RWPE2 (cell line): ENCODE measurements at regions not wholly inside any gene's neighbourhood (a gene's known extent, or its start where the extent isn't known, plus 50 kb on each side); places are given as distances from the start of the nearest gene placed in this dataset.

Experiments used
- ATAC-seq: fragments of 200-7000 bp; cut with Tn5 transposase; 3 replicates; pipeline ENCODE4 v1.9.1; 2021; ENCODE audit warnings: low read depth
- DNase-seq: peaks from one replicate; pipeline ENCODE4 v3.0.0-alpha.2; 2020; ENCODE audit warnings: low spot score
- H3K27ac ChIP-seq: fragments of 450-650 bp; 2 replicates; pipeline ENCODE4 v1.5.1; 2017; ENCODE audit warnings: mild to moderate bottlenecking; ENCODE audit not compliant: poor library complexity, severe bottlenecking
- H3K27me3 ChIP-seq: fragments of 250-450 bp; sonication (Bioruptor Pico); 2 replicates; pipeline ENCODE4 v1.5.1; 2021; ENCODE audit warnings: mild to moderate bottlenecking, moderate library complexity; ENCODE audit not compliant: insufficient read depth, poor library complexity, severe bottlenecking
- H3K36me3 ChIP-seq: fragments of 250-450 bp; sonication (Bioruptor Pico); 2 replicates; pipeline ENCODE4 v1.5.1; 2020; ENCODE audit warnings: low read depth, mild to moderate bottlenecking, moderate library complexity
- H3K4me1 ChIP-seq: fragments of 250-450 bp; sonication (Bioruptor Pico); 2 replicates; pipeline ENCODE4 v1.5.1; 2021; ENCODE audit warnings: mild to moderate bottlenecking, moderate library complexity; ENCODE audit not compliant: insufficient read depth, poor library complexity, severe bottlenecking
- H3K4me3 ChIP-seq: fragments of 250-450 bp; sonication (Bioruptor Pico); 2 replicates; pipeline ENCODE4 v1.5.1; 2021; ENCODE audit warnings: mild to moderate bottlenecking, moderate library complexity; ENCODE audit not compliant: severe bottlenecking
- H3K9me3 ChIP-seq: fragments of 250-450 bp; sonication (Bioruptor Pico); 2 replicates; pipeline ENCODE4 v1.5.1; 2021; ENCODE audit warnings: mild to moderate bottlenecking, moderate library complexity; ENCODE audit not compliant: severe bottlenecking
- TF ChIP-seq, protein P1 (sequence below): fragments of 450-650 bp; IDR thresholded peaks from one replicate; pipeline ENCODE4 v1.5.1; 2017; ENCODE audit warnings: mild to moderate bottlenecking, moderate library complexity; ENCODE audit not compliant: poor library complexity, severe bottlenecking

DNA sequence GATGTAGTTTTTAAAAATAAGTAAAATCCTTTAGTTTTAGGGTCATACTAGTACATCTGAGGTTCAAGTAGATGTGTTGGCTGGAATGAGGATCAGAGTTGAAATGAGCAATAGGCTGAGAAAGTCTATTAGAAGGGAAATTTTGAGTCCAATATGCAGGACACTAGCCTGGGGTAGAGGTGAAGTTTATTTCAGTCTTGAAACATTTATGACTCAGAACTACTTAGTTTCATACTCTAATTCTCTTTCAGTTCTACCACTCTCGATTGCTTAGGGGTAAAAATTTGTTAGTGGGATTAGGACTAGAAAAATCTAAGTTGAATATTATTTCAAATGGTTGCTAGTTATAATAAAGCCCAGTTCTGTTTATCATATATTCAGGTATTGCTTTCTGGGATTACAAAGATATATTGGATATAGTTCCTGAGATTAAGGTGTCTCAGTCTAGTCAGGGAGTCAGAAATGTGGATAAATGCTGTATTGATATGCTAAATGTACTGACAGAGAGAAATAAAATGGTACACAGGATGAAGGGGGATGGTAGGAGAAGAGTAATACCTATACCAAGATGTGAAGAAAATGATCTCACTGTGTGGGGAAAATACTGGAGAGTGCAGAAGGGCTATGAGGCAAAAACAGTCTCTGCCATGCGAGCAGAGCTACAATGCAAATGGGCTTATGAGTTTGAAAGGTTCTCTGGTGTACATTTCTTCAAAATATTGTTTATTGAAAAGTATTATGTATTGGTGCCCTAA is 395.8 kb upstream of the FBXO33 start:
- Histone ChIP-seq H3K27me3 (peaks cover 14% of the 10 kb centered on the region), H3K4me3 (no peak overlapping the region), H3K27ac (no peak overlapping the region), H3K4me1 (peaks cover under 1% of the 10 kb centered on the region), H3K36me3 (no peaks in the 10 kb centered on the region), H3K9me3 (no peaks in the 10 kb centered on the region)
- ATAC-seq (no peak), DNase-seq (no peak)
- TF ChIP-seq, protein P1, sequence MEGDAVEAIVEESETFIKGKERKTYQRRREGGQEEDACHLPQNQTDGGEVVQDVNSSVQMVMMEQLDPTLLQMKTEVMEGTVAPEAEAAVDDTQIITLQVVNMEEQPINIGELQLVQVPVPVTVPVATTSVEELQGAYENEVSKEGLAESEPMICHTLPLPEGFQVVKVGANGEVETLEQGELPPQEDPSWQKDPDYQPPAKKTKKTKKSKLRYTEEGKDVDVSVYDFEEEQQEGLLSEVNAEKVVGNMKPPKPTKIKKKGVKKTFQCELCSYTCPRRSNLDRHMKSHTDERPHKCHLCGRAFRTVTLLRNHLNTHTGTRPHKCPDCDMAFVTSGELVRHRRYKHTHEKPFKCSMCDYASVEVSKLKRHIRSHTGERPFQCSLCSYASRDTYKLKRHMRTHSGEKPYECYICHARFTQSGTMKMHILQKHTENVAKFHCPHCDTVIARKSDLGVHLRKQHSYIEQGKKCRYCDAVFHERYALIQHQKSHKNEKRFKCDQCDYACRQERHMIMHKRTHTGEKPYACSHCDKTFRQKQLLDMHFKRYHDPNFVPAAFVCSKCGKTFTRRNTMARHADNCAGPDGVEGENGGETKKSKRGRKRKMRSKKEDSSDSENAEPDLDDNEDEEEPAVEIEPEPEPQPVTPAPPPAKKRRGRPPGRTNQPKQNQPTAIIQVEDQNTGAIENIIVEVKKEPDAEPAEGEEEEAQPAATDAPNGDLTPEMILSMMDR: no peak

DNA sequence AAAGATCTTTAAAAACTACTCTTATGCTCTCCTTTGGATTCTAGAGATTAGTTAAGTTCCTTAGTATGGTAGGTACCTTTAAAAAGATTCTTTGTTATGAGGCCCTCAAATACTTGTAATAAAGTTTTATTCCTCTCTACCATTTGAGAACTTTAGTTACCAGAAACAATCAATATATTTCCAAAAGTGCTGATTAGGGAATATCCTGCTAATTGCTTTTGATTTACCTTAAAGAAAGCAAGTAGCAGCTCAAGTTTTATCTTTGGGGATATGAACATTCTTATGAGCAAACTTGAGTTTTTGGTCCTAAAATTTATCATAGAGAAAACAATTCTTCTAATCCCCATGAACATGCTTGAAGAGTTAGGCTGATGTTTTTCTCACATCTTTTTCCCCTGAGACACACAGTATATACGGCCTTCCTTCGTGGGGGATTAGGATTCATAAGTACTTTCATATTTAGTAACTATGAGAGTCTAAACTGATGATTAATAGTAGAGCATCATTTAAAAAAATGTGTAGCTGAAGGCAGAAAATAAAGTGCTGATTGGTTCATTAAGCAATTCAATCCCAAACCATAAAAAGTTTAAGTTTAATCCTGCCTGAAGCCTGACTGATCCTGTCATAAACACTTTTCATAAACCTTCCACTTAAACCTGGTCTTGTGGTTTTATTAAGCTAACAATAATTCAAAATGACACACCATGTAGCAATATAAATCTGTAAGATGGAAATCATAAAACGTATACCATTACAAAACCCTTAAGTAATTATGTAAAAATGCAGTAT is 380.5 kb upstream of the FBXO33 start:
- Histone ChIP-seq H3K4me1 (no peaks in the 10 kb centered on the region), H3K9me3 (no peaks in the 10 kb centered on the region), H3K27ac (no peak overlapping the region), H3K4me3 (no peak overlapping the region), H3K27me3 (peaks cover 24% of the 10 kb centered on the region), H3K36me3 (no peaks in the 10 kb centered on the region)
- ATAC-seq: no peak
- no peak for DNase-seq
- TF ChIP-seq, protein P1: no peak

DNA sequence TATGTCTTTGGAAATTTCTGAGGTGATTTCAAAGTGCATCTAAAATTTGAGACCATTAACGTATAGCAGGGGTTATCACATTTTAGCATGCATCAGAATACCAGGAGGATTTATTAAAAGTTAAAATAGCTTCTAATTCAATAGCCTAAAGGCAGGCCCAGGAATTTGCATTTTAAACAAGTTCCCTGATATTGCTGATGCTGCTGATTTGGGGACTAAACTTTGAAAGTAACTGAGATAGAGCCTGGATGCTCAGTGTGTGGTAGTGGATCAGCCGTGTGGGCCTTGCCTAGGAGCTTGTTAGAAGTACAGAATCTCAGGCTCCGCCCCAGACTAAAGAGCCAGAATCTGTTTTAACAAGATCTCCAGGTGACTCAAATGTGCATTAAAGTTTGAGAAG is 375.0 kb upstream of the FBXO33 start:
- DNase-seq (no peak), ATAC-seq (no peak)
- no peaks in the 10 kb centered on the region for H3K4me1 ChIP-seq
- no peak overlapping the region for H3K27ac ChIP-seq
- TF ChIP-seq, protein P1: no peak
- H3K36me3 ChIP-seq: no peaks in the 10 kb centered on the region
- H3K9me3 ChIP-seq: no peaks in the 10 kb centered on the region
- no peak overlapping the region for H3K4me3 ChIP-seq
- H3K27me3 ChIP-seq: peaks cover 24% of the 10 kb centered on the region

DNA sequence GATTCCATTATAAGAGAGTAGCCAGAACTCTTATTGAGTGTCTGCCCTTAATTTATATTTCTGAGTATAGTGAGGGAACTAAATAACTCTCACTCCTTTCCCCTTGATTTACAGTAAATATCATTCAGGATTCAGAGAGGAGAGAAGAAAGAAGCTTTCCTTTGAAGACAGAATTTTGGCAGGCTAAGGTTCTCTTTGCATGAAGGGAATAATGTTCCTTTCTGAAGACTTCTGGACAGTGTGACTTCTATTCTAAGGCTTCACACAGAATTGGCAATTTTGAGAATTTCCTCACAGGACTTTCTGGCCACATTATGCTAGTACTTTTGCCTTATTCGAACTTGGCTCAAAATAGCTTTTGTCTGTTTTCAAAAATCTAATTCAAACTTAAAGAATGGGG is 352.2 kb upstream of the FBXO33 start:
- no peak overlapping the region for H3K4me3 ChIP-seq
- DNase-seq: no peak
- H3K36me3 ChIP-seq: no peaks in the 10 kb centered on the region
- peaks cover 12% of the 10 kb centered on the region for H3K27me3 ChIP-seq
- TF ChIP-seq, protein P1: no peak
- no peak for ATAC-seq
- no peak overlapping the region for H3K27ac ChIP-seq
- H3K4me1 ChIP-seq: no peaks in the 10 kb centered on the region
- no peaks in the 10 kb centered on the region for H3K9me3 ChIP-seq
